Gastrocnemius medialis (tissue), 4 donors: ENCODE measurements at regions not wholly inside any gene's neighbourhood (a gene's known extent, or its start where the extent isn't known, plus 50 kb on each side); places are given as distances from the start of the nearest gene placed in this dataset.

Source experiments
- POLR2A ChIP-seq, 2 donors: fragments of 450-650 bp; IDR thresholded peaks; one replicate each; pipeline ENCODE4 v1.6.1; 2017; ENCODE audit warnings: antibody characterized with exemption in 2 of 2, mild to moderate bottlenecking in 2 of 2, moderate library complexity in 2 of 2
- TF ChIP-seq, protein P1 (sequence below), 5 experiments: fragments of 450-650 bp in 3 of 5; fragments of 200-600 bp in 2 of 5; sonication (generic) in 2 of 5; IDR thresholded peaks in 4 of 5; conservative IDR thresholded peaks in 1 of 5; 1 replicate in 4 of 5; 2 replicates in 1 of 5; pipeline ENCODE4 v1.5.1; 2016 to 2019; ENCODE audit warnings: antibody characterized with exemption in 5 of 5, mild to moderate bottlenecking in 3 of 5, moderate library complexity in 3 of 5

DNA sequence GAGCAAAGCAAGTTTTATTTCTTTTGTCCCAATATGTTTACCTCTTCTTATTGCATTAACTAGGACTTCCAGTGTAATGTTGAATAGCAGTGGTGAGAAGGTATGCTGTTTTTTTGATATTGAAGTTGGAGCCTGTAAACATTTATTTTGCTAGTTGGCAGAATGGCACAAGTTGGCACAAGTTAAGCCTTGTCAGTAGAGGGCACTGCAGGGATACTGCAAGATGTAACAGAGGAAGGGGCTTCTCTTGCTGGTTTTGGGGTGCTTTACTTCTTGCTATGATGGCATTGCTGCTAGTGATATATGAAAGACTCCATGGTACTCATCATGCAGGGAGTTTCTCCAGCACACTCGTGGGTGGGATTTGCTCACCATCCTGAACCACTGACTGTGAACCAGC, 327.3 kb upstream of the ARX start:
- TF ChIP-seq, protein P1, sequence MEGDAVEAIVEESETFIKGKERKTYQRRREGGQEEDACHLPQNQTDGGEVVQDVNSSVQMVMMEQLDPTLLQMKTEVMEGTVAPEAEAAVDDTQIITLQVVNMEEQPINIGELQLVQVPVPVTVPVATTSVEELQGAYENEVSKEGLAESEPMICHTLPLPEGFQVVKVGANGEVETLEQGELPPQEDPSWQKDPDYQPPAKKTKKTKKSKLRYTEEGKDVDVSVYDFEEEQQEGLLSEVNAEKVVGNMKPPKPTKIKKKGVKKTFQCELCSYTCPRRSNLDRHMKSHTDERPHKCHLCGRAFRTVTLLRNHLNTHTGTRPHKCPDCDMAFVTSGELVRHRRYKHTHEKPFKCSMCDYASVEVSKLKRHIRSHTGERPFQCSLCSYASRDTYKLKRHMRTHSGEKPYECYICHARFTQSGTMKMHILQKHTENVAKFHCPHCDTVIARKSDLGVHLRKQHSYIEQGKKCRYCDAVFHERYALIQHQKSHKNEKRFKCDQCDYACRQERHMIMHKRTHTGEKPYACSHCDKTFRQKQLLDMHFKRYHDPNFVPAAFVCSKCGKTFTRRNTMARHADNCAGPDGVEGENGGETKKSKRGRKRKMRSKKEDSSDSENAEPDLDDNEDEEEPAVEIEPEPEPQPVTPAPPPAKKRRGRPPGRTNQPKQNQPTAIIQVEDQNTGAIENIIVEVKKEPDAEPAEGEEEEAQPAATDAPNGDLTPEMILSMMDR (IDR thresholded peaks at IDR 0.05 in 4 of 5, conservative IDR thresholded peaks at IDR 0.05 in 1 of 5), result no peak
- no peak for TF ChIP-seq POLR2A (IDR thresholded peaks at IDR 0.05)
